Endometrial microvascular endothelial cells (primary cell): ENCODE measurements at regions not wholly inside any gene's neighbourhood (a gene's known extent, or its start where the extent isn't known, plus 50 kb on each side); places are given as distances from the start of the nearest gene placed in this dataset.
"Not testable (repeated sequence)": the region's sequence is repeated elsewhere in the genome, so short reads cannot be mapped to it uniquely, and the experiment has no call there.

Source experiments
- in situ Hi-C: cut with HindIII; loops from 2 replicates; pipeline ENCODE4 v1.10.0; 2017; ENCODE audit warnings: low sequenced_read_pairs, low pct_unique_long_range_greater_than_20kb; ENCODE audit errors: inconsistent ontology term

GRCh38 chr10:65394502-65395297, 1531.1 kb upstream of the LRRTM3 start:
- in situ Hi-C loops = no loop called here

GRCh38 chr10:65395631-65396030, 1530.2 kb upstream of the LRRTM3 start:
- in situ Hi-C loops = no loop called here

GRCh38 chr10:65396997-65397396, 1528.8 kb upstream of the LRRTM3 start:
- in situ Hi-C loops = no loop called here

DNA sequence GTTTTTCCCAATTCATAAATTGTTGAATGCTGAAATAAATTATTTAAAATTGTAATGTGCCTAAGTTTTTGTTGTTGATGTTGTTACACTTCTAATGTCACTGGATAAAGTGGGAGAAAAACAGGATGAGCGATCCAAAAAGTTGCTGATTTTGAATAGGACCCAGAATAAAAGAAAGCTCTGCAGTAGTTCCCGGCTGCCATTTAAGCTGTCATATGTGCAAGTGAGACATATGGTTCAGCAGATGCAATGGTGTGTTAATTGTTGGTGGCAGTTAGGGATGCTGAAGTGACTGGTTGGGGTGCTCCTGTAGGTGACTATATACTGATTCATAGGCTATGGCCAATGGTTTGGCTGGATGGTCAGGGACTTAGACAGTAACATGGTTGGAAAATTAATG, 1517.4 kb upstream of the LRRTM3 start:
- in situ Hi-C loops = no loop called here

DNA sequence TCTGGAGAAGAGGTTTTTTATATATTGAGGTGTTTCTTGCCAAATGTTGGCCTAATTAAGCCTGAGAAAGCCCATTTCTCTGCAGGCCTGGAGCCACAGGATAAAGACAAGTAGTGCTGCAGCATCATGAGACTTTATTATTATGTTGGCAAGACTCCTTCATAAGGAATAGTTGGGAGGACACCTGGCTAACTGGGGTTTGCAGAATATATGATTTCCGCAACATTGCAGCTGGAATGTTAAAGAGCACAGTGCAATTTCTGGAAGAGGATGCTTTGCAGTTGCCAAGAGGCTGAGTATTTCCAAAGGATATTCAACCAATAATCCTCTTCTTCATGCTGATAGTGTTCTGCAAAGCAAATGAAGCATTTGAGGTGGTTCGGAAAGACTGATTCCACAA, 1512.8 kb upstream of the LRRTM3 start:
- in situ Hi-C loops = no loop called here

DNA sequence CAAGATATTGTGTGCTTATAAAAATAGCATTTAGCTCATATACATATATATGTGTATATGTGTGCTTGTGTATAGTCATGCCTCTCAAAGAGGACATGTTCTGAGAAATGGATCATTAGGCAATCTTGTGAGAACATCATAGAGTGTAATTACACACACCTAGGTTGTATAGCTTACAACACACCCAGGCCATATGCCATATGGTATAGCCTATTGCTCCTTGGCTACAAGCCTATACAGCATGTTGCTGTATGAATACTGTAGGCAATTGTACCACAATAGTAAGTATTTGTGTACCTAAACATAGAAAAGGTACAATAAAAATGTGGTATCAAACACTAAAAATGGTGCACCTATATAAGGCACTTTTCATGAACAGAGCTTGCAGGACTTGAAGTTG, 1510.5 kb upstream of the LRRTM3 start:
- in situ Hi-C loops = no loop called here

DNA sequence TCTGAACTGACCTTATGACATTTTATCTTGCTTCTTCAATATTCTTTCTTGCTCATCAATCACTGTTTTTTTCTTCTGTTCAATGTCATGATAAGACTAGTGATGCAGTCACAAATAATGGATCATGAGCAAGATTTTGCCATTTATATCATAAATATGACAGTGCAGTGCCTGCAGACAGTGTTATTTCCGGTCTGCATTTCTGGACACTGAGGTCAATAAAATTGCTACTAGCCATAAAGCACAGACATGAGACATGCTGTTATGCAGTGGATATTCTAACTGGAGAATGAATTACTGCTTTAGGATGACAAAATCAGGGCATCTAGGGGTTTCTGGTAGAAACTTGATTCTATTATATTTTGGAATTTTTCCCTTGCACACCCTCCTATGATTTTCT, 1509.7 kb upstream of the LRRTM3 start:
- in situ Hi-C loops = no loop called here

GRCh38 chr10:65419629-65420028, 1506.2 kb upstream of the LRRTM3 start:
- in situ Hi-C loops = no loop called here

DNA sequence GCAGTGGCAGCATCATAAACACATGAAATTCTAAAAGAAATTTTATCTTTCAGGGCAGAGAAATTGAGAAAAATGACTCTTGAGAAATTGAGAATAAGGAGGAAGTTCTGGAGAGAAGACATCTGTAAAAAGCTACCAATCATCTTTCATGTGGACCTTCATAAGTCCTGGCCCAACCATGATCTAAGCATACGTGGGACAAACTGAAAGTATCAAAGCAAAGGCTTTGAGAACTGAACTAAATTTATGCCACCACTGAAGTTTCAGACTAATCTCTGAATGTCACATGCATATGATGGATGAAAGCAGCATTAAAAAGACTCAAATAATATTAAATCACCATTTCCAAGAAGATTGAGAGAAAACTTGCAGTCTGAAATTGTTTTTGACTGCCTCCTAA, 1502.8 kb upstream of the LRRTM3 start:
- in situ Hi-C loops = no loop called here

GRCh38 chr10:65429381-65429780, 1496.5 kb upstream of the LRRTM3 start:
- in situ Hi-C loops = not testable (repeated sequence)

DNA sequence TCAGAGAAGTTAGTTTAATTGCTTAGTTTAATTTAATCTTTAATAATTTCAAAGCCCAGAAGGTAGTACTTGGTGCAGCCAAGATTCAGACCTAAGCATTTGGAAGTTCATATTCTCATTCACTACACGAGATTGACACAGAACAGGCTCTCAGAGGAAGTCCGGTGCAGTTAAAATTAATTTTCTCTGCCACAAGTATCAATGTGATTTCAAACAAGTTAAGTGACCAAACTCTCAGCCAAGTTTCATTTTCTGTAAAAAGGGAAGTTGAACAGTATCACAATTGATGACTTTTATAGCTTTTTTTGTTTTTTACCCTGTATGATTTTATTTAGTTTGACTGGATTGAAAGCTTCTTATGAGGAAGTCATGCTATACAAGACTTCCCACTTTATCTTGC, 1494.9 kb upstream of the LRRTM3 start:
- in situ Hi-C loops = no loop called here

DNA sequence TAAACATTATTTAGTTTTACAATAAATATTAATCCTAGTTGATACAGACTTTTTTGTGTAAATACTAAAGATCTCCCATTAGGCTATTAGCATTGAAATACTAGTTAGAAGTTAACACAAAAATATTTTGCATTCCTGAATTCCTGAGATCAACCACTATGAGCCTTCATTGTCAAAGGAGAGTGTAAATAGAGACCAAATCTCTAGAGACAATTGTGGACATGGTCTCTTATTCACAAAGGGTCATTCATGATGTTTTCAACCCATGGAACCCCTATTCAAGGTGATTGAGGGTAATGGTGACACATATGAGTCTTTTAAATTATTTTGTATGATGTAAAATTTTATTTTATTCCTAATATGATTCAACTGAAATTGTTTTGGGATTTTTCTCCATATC, 1454.8 kb upstream of the LRRTM3 start:
- in situ Hi-C loops = no loop called here

GRCh38 chr10:65482848-65483247, 1443.0 kb upstream of the LRRTM3 start:
- in situ Hi-C loops = no loop called here

- in situ Hi-C loops = no loop called here
Observed at GRCh38 chr10:65491799-65492198, 1434.0 kb upstream of the LRRTM3 start.

DNA sequence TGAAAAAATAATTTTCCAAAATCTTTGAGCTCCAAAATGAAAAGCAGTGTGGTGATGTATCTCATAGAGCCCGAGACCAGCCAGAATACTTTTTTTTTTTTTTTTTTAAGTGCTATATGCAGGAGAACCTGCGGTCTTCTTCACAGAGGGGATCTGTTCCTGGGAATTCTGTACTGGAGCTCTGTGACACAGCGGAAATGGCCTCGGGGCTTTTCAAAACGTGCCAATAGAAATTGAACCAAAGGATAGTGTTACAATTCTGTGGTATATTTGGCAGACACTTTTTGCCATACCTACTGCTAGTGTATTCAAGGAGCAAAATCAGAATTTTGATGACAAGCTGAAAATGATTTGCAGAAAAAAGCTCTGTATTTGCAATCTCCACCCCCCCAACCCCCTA, 1429.3 kb upstream of the LRRTM3 start:
- in situ Hi-C loops = no loop called here

DNA sequence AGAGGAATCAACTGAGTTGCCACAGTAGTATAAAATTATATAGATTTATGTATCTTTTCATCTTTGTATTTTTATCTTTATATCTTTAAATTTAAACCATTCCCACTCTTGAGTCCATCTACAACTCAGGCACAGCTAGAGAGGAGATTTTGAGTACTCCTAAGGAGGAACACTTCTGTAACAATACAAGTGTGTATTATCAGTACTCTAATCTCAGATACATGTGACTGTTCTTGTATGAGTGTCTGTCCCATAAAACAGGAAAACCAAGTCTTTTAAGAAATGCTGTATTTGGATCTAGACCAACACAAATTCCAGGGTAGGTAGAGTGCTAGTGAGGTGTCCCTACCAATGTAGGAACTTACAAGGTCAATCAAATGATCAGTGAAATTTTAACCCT, 1428.0 kb upstream of the LRRTM3 start:
- in situ Hi-C loops = no loop called here

- in situ Hi-C loops = no loop called here
Observed at GRCh38 chr10:65500716-65501115, 1425.1 kb upstream of the LRRTM3 start.

GRCh38 chr10:65501259-65501658, 1424.6 kb upstream of the LRRTM3 start:
- in situ Hi-C loops = no loop called here

GRCh38 chr10:65518379-65518778, 1407.5 kb upstream of the LRRTM3 start:
- in situ Hi-C loops = no loop called here

- in situ Hi-C loops = no loop called here
Observed at GRCh38 chr10:65528986-65529385, 1396.8 kb upstream of the LRRTM3 start.

DNA sequence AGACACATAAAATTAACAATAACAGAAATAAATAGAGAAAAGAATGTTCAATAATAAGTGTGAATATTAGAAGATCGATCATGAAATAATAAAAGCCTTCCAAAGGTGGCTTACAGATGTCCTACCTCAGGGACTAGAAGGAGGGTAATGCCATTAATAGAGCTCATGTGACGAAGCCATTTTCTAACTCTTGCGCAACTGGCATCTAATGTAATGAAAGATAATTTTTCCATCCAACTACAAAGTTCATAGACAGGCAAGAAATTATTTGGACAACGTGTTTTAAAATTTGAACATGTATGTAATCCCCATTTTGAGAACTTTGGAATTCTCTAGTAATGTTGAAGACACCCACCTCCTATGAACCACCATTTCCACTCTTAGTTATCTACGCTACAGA, 1394.3 kb upstream of the LRRTM3 start:
- in situ Hi-C loops = no loop called here
